ENCODE measurements at regions not wholly inside any gene's neighbourhood (a gene's known extent, or its start where the extent isn't known, plus 50 kb on each side); places are given as distances from the start of the nearest gene placed in this dataset.

DNA sequence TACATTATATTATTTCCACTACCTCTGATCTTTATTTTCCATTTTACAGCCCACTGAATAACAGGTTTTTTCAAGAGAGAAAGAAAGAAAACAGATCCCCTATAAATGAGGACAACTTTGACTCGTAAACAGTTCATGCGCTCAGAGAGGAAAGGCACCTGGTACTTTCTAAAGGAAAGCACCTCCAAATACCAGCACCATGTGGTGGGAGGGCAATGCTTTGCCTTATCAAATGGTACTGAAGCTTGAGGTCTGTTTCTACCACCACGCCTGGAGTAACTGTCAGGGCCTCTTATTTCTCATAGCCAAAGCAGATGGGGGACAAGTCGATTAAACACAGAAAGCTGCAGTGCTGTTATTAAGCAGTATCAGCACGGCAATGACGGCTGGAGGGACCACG lies 510.3 kb upstream of the ZFHX3 start:
- no peak for DNase-seq

DNA sequence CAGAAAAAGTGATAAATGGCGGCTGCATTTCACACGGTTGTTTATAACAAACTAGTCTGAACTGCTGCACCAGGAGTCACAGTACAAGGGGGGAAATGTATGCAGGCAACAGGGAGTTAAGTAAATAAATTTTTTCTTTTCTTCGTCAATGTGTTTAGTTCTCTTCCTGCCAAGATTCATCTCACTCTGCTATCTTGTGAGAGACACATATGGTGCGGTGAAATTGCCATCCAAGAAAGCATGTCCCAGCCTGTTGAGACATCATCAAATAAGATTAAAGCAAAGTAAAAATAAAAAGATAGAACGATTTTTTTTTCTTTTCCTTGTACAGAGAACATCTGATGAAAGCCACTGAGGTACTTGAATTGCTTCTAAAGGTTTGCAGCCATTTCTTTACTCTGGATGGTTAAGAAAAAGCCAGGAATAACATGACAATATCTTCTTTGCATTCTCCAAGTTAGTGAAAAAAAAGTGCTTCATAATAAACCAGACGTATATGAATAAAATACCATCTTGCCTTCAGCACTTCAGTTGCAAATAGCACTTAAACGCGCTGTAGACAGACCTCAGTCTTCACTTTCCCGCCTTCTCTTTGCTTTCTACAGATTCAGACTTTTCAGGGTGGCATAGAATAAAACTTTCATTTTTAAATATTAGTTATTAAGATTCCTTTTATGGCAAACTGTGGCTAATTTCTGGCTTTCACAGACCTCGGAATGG lies 506.2 kb upstream of the ZFHX3 start:
- DNase-seq: no peak

DNA sequence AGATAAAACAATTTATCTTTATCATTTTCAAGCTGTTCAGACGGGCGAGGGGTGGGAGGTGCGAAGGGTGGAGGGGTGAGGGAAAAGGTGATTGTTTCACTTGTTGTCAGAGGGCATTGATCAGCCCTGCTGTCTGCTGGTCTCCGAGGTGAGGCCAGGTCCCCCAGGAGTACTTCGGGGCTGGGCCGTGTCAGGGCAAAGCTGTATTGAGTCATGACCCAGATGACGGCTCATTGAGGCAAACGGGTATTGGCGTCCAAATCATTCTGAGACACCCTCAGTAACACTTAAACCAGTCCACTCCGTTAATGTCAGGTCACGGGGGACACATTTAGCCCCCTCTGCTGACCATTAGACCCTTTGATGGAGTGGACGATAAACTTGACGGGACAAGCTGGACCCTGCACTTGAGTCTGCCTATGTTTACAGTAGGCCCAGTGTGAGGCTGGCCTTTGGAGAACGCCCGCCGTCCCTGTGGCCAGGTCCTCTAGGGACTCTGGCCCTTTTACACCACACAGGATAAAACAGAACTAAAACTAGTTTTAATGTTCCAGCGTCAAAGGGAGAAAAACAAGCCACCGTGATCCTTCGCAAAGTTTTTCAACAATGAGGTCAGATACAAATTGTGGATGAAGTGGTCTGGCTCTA lies 502.2 kb upstream of the ZFHX3 start:
- no peak for DNase-seq

DNA sequence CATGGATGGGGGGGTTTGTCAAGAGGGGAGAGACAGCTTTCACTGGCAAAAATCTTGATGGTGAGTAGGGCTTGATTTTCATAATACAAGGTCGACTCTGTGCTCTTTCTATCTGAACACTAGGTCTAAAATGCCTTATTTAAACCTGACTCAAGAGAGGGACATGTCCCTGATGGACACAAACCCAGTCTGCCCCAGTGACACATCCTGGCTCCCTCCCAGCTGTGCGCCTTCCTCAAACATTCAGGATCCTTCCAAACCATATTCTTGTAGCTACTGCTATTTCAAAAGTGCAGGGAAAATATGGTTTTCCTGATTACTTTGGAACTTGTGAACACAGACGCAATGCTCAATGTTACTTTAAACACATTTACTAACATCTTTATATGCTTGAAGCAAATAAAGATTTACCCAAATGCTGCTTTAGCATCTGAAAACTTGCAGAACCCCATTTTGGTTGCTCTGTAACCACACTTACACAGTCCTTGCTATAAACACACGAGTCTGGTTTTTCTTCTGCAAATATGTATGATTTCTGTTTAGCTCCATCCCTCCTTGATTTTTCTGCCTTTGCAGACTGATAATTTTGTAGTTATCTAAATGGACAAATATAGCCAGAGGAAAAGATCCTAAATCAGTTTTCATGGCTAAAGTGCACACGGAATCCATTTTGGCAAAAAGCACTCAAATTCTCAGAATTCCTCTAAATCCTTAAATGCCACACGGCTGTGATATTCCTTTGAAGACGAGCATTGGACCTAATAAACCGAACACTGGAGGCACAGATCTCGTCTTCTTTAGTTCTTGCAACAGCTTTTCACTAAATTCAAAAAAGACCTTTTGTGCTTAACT lies 499.9 kb upstream of the ZFHX3 start:
- no peak for DNase-seq

DNA sequence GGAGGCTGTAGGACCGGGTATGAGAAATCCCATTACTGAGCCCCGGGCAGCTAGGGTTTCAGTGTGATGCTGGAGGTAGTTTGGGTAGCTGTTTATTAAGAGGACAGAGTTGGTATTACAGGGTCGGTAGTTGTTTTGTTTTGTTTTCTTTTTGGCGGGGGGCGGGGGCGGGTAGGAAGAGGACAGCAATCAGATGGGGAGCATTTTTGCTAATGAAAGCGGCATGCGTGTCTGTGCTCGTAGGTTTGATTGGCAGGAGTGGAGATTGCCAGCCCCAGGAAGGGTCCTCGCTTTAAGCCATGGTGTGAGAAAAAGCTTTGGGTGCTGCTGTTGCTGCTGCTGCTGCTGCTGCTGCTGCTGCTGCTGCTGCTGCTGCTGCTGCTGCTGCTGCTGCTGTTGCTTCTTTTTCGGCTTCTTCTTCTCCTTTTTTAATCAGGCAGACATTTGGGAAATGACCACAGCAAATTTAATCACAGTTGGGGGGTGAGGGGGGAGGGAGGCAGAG lies 498.5 kb upstream of the ZFHX3 start:
- DNase-seq: no peak

DNA sequence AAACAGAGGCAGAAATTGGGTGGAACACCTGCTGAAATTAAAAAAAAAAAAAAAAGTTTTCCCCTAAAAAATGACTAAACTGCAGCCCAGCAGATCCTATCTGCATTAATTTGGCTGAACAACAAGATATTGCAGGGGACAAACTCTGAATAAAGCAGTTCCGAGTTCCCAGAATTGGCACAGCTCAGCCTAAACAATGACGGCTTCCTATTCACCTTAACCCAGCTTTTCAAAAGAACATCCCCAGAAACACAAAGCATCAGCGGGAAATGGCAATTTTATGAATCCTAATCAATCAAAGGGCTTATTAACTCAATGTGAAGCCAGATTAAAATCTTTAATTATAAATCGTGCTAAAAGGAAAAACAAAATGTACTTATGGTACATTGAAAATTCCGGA lies 497.8 kb upstream of the ZFHX3 start:
- no peak for DNase-seq

DNA sequence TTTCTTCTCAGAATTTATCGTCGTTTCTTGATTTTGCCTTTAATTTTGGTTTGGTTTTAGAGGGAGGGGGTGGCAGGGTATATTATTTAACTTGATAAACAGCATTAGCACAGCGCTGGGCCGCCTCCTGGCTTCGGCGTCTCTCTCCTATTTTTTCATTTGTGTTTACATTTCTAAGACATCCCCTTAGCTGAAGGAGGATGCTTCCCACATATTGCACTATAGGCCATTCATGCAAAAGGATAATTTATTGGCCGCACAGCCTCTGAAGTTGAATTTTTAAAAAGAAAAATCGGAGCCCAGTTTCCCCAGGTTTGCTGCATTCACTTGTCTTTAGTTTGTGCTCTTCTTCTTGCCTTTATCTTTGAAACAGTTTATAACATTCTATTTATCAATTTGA lies 497.4 kb upstream of the ZFHX3 start:
- DNase-seq: no peak

DNA sequence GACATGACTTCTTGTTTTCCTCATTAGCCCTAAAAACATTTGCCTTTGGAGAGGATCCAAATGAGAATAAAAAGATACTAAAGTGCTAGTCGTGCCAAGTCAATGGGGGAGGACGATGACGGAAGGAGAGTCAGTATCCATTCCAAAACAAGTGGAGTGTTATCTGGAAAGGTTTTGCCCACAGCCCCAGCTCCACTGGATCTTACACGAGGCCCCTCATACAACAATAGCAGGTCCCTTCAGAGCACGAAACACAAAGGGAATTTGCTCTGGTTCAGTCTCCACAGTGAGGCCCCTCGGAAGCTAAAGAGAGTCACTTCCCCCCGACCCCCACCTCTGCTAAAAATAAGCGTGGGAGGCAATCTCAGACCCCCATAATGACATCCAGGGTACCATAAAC lies 496.9 kb upstream of the ZFHX3 start:
- DNase-seq: no peak

DNA sequence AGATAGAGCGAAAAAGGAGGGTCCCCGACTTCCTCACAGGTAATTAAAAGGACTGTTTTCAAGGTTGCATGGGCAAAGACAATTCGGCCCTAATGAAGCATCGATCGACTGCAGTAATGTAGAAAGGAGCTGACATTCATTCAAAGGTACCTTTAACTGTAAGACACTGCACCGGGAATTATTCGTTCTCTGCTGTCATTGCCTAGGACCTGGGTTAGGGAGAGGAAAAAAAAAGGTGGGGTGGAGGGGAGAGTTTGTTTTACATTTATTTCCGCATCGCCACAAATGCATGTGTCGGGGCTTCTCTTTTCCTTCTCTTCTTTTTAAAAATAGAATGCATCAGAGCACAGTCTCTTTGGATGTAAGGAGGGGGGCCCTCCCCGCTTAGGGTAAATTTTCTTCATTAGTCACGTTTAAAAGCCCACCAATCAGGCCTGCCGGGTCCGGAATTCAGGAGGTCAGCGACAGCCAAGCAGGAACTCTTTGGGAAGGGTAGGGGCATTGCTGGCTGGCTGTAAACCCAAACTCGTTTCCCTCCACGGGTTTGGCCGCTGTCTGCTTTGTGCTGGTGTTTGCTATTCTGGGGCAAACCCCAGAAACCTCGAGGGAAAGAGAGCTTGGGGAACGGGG lies 496.2 kb upstream of the ZFHX3 start:
- DNase-seq: no peak

DNA sequence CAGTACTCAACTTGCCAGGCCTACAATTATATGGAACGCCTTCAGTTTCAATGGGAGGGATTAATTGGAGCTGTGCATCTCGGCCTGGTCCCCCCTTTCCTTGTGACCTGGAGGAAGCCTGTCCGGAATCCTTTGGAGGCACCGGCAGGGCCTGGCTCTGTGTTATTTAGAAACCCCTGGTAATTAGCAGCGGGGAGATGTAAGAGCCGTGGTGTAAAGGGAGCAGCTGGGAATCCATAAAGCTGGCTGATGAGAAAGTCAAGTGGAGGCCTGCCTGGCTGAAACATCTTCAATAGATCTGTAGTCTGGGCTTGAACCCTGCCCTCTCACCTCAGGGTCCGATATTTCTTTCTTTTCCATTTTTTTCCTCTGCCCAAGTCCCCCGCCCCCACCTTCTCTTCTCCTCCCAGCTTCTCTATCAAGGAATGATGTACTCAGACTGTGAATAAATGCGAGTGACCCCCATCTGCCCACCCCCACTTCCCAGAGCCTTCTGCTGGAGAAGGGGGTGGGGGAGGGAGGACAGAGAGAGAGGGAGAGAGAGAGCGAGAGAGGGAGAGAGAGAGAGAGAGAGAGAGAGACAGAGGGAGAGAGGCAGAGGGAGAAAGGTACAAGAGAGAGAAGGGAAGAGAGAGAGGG lies 495.5 kb upstream of the ZFHX3 start:
- DNase-seq: no peak

DNA sequence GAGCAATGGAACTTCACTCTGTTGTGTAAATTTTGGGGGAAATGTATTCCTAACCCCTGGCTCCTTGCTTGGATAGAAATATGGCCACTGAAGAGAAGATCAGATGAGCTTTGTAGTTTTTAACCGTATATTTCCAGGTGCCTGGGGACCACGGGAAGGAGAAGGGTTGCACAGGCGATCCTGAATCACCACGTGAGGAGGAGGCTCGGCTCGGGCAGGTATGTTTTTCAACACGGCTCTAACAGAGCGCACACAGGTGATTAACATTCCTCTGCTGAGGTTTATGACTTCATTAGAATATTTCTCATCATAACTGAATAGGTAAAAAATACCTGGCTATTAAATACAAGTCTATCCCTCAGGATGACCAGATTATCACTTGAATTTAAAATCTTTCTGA lies 495.0 kb upstream of the ZFHX3 start:
- no peak for DNase-seq

DNA sequence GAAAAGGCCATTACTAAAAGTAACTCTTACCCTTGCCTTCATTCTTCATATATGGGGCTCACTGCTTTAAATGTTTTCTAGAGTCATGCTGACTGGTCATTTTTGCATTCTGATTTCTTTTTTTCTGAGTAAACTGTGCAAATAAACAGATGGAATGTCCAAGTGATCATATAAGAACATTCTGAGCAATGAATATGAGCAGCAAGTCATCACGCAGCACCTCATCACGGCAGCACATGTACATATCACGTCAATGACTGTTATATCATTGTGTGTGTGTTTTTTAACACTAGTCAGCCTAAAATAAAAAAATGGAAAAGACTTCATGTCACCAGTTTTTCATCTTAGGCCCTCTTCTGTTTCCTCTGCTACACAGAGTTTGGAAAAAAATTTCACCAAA lies 490.0 kb upstream of the ZFHX3 start:
- no peak for DNase-seq

DNA sequence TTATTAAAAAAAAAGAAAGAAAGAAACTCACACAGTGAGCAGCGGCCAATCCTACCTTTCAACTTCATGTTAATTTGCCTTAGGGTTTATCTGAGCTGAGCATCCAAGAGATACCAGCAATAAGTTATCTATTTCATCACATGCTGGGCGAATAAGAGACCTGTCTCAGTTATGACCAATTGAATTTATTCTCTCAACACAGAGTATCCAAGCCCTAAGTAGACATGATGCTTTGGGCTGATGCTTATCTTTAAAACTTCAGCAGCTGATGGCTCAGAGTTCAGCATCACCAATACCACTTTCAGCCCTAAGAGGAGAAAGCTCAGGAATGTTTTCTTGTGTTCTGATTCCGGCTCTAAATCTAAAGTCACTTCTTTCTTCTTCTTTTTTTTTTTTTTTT lies 489.0 kb upstream of the ZFHX3 start:
- DNase-seq: no peak

DNA sequence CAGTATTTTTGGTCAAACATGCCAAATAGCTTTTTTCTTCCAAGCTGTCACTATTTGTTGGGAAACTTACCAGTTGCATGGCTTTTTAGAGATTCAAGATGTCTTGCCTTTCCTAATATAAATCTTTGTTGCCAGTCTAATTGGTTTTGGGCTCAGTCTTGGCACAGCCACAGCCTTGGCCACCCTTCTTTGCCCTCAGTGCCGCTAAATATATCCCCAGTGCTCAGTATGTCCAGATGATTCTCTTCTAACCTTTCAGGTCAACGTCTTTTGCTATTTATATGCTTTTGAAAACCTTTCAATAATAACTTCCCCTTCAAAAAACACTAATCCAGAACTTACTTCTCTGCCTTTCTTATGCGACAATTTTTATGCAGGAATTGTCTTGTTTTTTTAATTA lies 483.1 kb upstream of the ZFHX3 start:
- no peak for DNase-seq

DNA sequence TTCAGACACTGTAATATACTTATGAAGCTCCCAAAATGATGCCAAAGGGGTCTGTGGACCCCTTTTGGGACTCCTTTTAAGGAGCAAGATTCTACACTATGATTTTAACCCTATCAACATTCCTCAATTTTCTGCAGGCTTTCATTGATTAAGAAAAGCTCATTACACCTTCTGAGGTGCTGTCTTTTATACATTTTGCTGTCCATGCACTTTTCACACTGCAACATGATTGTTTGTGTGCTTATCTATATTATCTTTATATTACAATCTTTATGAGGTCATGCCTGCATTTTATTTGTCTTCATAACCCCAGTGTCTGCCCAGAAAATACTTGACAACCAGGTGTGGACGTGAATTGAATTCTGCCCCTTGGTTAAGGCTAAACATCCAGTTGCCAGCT lies 482.6 kb upstream of the ZFHX3 start:
- no peak for DNase-seq

DNA sequence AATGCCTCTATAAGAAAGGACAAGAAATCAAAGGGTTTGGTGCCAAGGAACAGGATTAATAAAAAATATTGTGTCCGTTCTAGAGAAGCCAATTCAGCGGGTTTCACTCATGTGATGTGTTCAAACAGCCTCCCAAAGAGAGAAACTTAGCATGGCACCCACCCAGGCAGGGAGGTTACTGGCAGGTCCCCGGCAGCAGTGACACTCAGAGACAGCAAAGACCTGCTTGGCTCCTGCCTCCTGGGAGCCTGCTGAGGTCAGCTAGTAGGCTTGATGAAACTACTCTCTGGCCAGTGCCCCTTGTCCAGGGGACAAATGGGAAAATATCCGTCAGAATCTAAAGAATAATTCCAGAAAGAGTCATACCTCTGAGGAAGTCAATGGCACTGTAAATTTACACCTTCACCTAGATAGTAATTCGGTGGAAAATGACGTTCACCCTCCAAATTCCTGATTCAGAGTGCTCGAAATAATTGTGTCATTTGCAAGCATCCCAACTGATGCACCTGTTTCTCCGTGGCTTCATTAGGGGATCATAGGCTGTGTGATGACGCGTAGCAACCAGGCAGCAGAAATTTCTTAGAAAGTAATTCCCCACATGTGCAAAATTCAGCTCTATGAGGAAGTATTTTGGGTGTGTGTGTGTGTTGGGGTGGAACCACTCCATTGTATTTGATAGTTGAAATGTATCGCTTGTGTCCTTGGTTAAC lies 481.5 kb upstream of the ZFHX3 start:
- no peak for DNase-seq

DNA sequence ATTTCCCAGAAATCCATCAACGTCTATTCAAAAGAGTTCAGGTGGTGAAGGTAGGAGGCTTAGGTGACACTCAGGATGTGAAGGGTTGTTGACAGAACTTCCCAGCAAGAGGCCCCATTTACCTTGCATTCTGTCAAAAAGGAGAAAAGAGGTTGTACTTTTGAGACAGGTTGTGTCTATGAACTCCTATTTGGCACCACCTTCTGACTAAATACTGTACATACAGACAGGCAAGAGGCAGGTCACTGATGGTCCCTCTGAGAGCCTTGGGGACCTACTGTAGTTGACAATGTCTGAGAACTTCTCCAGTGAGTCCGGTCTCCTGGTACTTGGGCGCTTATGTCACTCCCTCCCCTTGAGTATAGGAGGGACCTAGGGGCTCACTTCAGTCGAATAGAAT lies 479.3 kb upstream of the ZFHX3 start:
- DNase-seq: no peak

DNA sequence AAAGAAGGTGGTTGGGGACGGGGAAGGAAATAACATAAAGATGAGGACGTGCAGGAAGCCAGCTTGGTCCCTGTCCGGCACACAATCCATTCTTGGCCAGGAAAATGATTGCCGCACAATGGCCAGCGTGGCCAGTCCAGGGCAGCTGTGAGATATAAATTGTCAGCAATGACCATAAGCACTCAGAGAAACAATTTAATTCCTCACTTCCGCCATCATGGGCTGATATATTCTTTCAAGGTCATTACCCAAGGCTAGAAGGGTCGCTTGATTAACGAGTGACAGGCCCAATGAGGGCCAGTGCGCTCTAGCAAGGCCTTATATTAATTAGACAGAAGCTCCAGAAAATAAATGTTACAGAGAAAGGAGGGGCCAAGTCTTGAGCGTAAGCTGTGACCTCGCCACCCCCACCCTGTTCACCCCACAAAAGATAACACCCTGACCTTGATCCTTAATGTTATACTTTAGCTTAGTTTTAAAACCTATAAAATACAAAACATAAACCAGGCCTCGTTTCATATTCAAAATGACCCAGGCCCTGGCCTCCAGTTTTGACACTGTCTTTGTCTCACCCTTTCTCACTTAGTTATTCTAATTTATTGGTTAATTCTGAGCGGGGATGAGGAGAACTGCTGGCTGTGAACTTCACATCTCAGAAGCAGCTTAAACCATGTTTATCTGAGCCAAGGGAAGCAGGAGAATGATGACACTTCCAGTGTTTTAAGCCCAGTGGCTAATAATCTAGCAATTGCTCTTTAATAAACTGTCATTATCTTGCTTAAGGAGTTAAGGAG lies 478.3 kb upstream of the ZFHX3 start:
- DNase-seq: no peak

DNA sequence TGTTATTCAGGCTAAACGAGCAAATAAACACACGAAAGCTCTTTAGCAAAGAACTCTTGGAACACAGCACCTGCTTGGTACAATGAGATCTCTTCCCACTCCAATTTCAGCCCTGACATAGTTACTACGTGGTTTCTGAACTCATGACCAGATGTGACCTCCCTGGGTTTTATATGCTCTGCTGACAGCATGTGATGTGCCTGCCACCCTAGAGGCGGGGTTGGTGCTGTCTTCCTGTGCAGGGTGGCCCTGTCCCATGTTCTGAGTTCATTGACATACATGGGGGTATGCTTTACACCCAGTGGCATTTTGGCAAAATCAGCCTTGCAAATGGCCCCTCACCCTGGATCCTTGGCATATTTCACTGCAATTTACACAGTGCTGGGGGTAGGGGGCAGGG lies 475.3 kb upstream of the ZFHX3 start:
- no peak for DNase-seq

DNA sequence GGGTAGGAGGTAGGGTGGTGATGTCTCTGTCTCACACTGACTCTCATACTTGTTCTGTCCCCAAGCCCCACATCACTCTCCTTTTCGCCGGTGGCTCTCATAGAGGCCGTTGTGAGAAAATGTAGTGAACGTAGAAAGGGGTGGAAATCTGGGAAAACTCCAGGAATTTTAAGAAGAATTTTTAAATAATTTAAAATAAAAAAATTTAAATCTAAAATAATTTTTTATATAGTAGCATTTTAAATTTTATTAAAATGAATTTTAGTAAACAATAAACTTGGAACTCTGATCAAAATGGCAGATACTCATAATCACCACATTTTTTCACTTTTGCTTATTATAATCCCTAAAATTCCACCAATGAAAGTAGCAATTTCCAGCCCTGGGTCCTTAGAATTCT lies 473.6 kb upstream of the ZFHX3 start:
- DNase-seq: no peak

DNA sequence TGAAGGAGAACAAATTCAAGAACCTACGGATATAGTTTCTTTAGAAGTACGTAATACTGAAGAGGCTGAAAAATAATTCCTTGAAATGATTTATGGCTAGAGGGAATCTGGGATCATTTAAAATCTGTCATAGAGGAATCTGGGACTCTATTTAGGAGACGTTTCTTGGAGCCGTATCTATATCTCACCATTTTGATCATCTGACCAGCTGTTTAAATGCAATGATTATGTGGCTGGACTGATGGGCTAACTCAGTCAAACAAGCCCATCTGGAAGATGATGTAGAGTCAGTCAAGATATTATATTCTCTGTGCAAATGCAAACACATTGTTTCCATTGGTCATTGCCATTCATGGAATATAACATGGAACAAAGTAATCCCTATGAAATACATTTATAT lies 467.7 kb upstream of the ZFHX3 start:
- no peak for DNase-seq

All from NCI-H187 (cell line).